ENCODE measurements at regions not wholly inside any gene's neighbourhood (a gene's known extent, or its start where the extent isn't known, plus 50 kb on each side); places are given as distances from the start of the nearest gene placed in this dataset.

DNA sequence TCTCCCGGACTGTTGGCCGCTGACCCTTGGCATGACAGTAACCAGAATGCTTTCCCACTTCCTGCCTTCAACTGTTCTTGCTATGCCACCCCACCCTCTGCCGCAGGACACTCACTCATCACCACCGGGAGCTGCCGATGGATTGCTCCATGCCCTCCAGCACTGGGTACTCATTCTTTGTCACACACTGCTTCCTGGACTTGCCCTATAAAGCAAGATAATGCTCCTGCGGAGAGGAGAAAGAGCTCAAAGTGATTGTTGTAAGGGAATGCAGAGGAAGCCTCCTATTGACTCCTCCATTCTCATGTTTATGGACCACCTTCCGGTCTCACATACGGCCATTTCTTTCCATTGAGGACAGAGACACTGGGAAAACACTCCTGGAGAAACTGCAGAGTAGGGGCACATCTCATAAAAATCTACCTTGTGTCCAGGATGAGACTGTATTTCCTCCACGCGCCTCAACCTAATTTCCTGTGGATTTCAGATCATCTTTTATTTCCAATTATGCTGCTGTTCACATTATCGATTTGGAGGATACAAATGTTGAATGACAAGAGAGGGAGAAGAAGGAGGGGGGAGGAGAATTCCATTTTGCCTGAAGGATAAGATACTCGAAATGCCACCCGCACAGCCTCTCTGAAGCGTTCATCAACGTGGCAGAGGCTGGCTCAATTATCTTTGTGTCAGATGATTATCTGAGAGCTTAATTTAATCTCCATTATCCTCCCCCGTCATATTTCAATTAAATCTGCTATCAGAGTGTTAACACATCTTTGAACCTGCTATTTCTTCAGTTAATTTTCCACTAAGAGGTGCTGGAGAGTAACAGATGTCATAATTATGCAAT lies 486.1 kb upstream of the SALL1 start:
- no peak overlapping the region for H3K9ac ChIP-seq
- peaks cover 8% of the 10 kb centered on the region; the same call in 1 of the 2 replicates for H3K4me1 ChIP-seq
- TF ChIP-seq Cebpa-rat (IDR thresholded peaks at IDR 0.05), result no peak
- H3K4me2 ChIP-seq, result peak overlapping the region; percentile 19
- H3K27ac ChIP-seq, result no peak overlapping the region
- no peak overlapping the region for H3K4me3 ChIP-seq
- no peaks in the 10 kb centered on the region for H4K20me1 ChIP-seq
- H3K9me3 ChIP-seq, result no peaks in the 10 kb centered on the region
- no peaks in the 10 kb centered on the region for H3K27me3 ChIP-seq
- no peaks in the 10 kb centered on the region for H3K36me3 ChIP-seq

DNA sequence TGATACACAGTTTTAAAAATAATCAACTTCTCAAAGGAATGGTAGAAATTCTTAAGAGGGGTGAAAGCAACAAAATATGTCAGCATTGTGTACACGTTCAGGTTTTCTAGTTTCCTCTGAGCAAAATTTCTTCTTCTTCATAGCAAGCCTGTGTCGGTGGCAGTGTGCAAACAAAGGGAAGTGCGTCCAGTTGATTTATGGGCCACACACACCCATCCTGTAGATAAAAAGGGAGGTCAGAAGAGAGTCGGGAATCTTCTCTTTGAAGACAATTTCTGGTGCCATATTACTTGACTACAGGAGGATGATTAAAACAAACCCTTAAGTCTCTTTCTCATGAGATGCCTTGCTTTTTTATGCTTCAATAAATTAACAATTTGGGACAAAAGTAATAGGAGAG lies 484.1 kb upstream of the SALL1 start:
- H3K36me3 ChIP-seq, result no peaks in the 10 kb centered on the region
- no peak overlapping the region for H3K27ac ChIP-seq
- no peak overlapping the region for H3K9ac ChIP-seq
- no peaks in the 10 kb centered on the region for H3K27me3 ChIP-seq
- no peaks in the 10 kb centered on the region for H3K9me3 ChIP-seq
- H3K4me1 ChIP-seq, result peaks cover 8% of the 10 kb centered on the region; the same call in 1 of the 2 replicates
- TF ChIP-seq Cebpa-rat (IDR thresholded peaks at IDR 0.05), result no peak
- H3K4me2 ChIP-seq, result no peak overlapping the region
- no peak overlapping the region for H3K4me3 ChIP-seq
- no peaks in the 10 kb centered on the region for H4K20me1 ChIP-seq

DNA sequence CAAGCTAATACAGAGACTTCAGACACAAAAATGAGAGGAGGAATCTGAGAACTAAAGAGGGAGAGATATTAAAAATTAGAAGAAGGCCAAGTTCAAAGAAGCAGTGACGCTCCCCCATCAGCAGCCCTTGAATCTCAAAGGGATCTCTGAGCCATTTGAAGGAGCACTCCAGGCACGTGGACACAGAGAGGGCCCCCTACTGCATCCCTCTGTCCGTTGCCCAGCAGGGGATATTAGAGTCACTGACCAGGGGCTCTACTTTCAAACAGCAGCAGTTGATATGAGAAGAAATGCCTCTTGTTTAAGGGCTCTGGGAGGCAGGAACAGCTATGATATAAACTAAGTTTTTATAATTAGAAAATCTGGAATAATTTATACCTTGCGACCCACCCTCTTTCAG lies 479.0 kb upstream of the SALL1 start:
- Histone ChIP-seq H3K4me1 (no peaks in the 10 kb centered on the region), H3K4me2 (no peak overlapping the region), H4K20me1 (no peaks in the 10 kb centered on the region), H3K9me3 (peaks cover 21% of the 10 kb centered on the region), H3K9ac (no peak overlapping the region), H3K36me3 (no peaks in the 10 kb centered on the region), H3K27me3 (no peaks in the 10 kb centered on the region), H3K27ac (no peak overlapping the region), H3K4me3 (no peak overlapping the region)
- TF ChIP-seq Cebpa-rat (IDR thresholded peaks at IDR 0.05), result no peak

DNA sequence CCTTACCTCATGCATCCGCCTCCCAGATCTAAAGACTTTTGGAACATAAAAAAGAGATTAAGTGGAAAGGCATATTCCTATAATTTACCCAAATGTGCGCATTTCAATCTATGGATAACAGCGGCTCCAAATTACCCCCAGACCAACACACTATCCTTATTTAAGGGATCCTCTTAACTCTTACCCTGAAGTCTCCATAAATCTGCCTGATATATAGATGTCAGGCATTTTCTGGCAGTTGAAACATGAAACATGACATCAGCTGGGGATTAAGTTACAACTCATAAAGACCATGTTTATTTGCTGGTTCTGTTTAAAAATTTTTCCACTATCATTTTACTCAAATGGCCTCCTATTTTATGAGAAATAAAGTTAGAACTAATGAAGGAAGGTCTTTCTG lies 478.5 kb upstream of the SALL1 start:
- H3K9ac ChIP-seq, result no peak overlapping the region
- H3K27me3 ChIP-seq, result no peaks in the 10 kb centered on the region
- no peak overlapping the region for H3K27ac ChIP-seq
- no peak overlapping the region for H3K4me2 ChIP-seq
- TF ChIP-seq Cebpa-rat (IDR thresholded peaks at IDR 0.05), result no peak
- H3K36me3 ChIP-seq, result no peaks in the 10 kb centered on the region
- peaks cover 21% of the 10 kb centered on the region for H3K9me3 ChIP-seq
- no peaks in the 10 kb centered on the region for H3K4me1 ChIP-seq
- no peaks in the 10 kb centered on the region for H4K20me1 ChIP-seq
- no peak overlapping the region for H3K4me3 ChIP-seq

DNA sequence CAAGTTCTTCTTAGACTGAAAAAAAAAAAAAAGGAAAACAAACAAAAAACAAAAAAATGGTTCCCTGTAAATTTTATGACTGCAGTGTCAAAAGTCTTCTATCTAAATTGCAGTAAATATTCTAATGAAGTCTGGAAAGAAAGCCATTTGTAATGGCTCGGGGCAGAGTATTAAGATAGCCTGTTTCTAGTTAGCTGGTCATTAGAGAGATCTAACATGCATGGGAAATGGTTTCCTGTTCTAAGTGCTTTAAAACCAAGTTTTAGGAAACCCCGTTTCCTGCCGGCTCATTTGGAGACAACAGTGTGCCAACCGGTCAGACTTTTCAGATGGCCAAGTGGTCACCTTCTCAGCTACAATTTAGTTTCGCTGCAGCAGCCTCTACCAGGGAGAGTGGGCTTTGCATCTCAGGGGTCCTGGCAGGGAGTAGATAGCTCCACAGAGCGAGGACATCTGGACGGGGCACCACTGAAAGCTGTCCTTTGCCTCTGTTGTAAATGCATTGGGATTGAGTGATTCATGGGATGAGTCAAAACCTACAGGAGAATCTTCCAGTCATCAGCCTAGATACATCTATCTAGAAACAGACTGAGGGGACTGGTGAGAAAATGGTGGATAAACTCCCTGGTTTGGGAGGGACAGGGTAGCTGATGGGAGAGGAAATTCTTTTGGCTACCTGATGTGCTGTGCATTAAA lies 473.2 kb upstream of the SALL1 start:
- Histone ChIP-seq H3K9ac (no peak overlapping the region), H3K36me3 (no peaks in the 10 kb centered on the region), H3K9me3 (peaks cover 21% of the 10 kb centered on the region), H4K20me1 (no peaks in the 10 kb centered on the region), H3K4me3 (no peak overlapping the region), H3K4me2 (no peak overlapping the region), H3K4me1 (peaks cover 5% of the 10 kb centered on the region; the same call in 1 of the 2 replicates), H3K27me3 (no peaks in the 10 kb centered on the region), H3K27ac (no peak overlapping the region)
- TF ChIP-seq Cebpa-rat (IDR thresholded peaks at IDR 0.05), result no peak

DNA sequence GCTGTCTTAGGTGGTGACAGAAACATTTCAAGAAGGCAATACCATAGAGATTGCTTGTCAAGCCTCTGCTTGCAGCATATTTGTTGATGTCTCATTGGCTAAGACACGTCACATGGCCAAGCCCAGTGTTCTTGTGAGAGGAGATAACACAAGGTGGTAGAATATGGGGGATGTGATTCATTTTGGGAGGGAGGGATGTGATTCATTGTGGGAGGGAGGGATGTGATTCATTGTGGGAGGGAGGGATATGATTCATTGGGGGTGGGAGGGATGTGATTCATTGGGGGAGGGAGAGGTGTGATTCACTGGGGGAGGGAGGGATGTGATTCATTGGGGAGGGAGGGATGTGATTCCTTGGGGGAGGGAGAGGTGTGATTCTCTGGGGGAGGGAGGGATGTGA lies 470.5 kb upstream of the SALL1 start:
- Histone ChIP-seq H3K36me3 (no peaks in the 10 kb centered on the region), H3K4me2 (no peak overlapping the region), H3K9ac (no peak overlapping the region), H4K20me1 (no peaks in the 10 kb centered on the region), H3K27ac (no peak overlapping the region), H3K27me3 (no peaks in the 10 kb centered on the region), H3K4me3 (no peak overlapping the region), H3K9me3 (peaks cover 8% of the 10 kb centered on the region), H3K4me1 (peaks cover 5% of the 10 kb centered on the region; the same call in 1 of the 2 replicates)
- no peak for TF ChIP-seq Cebpa-rat (IDR thresholded peaks at IDR 0.05)

DNA sequence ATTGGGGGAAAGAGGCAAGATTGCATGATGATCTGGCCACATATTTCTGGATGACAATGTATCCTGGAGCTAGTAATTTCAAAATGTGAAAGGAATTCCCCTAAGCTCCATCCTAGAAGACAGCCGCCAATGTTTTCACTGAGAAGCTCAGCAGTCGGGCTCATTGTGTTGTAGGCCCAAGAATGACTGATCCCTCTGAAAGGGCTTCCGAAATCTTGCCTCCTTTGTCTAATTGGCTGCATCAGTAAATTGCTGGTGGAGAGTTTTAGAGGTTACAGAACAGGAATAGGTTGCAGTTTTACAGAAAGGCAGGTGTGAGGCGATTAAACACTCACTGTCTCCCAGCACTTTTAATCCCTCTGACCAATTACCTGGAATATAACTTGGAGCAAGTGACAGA lies 464.1 kb upstream of the SALL1 start:
- Histone ChIP-seq H3K36me3 (no peaks in the 10 kb centered on the region), H3K4me3 (no peak overlapping the region), H3K27ac (no peak overlapping the region), H3K27me3 (no peaks in the 10 kb centered on the region), H3K4me1 (peaks cover 5% of the 10 kb centered on the region; the same call in 1 of the 2 replicates), H3K9ac (no peak overlapping the region), H4K20me1 (no peaks in the 10 kb centered on the region), H3K9me3 (no peaks in the 10 kb centered on the region), H3K4me2 (no peak overlapping the region)
- TF ChIP-seq Cebpa-rat (IDR thresholded peaks at IDR 0.05), result no peak

DNA sequence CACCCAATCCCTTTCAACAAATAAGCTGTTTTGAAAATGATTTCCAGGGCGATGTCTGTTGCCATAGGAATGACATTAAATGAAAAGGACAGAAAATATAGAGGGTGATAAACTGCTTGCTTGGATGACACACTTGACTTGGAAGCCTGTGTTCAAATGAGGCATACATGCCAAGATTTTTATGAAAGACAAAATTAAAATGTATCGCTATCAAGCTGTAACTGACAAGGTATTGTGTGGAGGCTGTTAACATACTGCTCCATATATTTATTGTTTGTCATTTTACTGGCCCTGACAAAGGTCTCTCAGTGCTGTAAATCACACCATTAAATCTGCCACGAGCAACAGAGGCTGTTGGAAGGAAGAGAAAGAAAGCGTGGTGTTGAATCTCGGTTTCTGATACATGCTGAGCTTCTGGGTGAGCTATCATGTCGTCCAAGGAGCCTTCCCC lies 456.2 kb upstream of the SALL1 start:
- no peak for TF ChIP-seq Cebpa-rat (IDR thresholded peaks at IDR 0.05)
- H3K9ac ChIP-seq, result no peak overlapping the region
- no peaks in the 10 kb centered on the region for H3K4me1 ChIP-seq
- H3K27me3 ChIP-seq, result no peaks in the 10 kb centered on the region
- H4K20me1 ChIP-seq, result no peaks in the 10 kb centered on the region
- no peak overlapping the region for H3K4me3 ChIP-seq
- H3K9me3 ChIP-seq, result 0 out of 2 replicates have a peak, but pooled peaks cover 6% of the 10 kb centered on the region
- H3K4me2 ChIP-seq, result no peak overlapping the region
- no peaks in the 10 kb centered on the region for H3K36me3 ChIP-seq
- H3K27ac ChIP-seq, result no peak overlapping the region

DNA sequence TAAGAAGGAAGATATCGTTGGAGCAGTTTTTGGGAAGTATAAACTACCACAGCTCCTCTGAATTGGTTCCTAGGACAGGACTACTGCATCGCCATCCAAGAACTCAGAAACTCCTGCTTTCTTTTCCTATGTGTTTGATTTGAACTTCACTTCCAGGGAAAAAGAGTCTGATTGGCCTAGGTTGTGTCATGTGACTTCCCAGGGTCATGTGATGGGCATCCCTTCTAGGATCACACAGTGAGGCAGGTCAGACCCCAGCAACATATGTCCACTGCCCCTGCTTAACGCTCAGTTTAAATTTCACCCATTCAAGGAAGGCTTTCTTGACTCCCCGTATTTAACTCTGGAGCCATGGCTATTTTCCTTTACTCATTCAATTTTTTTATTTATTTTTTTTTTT lies 445.2 kb upstream of the SALL1 start:
- TF ChIP-seq Cebpa-rat (IDR thresholded peaks at IDR 0.05), result no peak
- Histone ChIP-seq H4K20me1 (no peaks in the 10 kb centered on the region), H3K4me3 (no peak overlapping the region), H3K4me1 (peaks cover 58% of the 10 kb centered on the region), H3K4me2 (peak overlapping the region; percentile 82), H3K27me3 (no peaks in the 10 kb centered on the region), H3K36me3 (no peaks in the 10 kb centered on the region), H3K9ac (no peak overlapping the region), H3K27ac (peak overlapping the region; percentile 68), H3K9me3 (peaks cover 42% of the 10 kb centered on the region)
